ENCODE measurements at regions not wholly inside any gene's neighbourhood (a gene's known extent, or its start where the extent isn't known, plus 50 kb on each side); places are given as distances from the start of the nearest gene placed in this dataset.

DNA sequence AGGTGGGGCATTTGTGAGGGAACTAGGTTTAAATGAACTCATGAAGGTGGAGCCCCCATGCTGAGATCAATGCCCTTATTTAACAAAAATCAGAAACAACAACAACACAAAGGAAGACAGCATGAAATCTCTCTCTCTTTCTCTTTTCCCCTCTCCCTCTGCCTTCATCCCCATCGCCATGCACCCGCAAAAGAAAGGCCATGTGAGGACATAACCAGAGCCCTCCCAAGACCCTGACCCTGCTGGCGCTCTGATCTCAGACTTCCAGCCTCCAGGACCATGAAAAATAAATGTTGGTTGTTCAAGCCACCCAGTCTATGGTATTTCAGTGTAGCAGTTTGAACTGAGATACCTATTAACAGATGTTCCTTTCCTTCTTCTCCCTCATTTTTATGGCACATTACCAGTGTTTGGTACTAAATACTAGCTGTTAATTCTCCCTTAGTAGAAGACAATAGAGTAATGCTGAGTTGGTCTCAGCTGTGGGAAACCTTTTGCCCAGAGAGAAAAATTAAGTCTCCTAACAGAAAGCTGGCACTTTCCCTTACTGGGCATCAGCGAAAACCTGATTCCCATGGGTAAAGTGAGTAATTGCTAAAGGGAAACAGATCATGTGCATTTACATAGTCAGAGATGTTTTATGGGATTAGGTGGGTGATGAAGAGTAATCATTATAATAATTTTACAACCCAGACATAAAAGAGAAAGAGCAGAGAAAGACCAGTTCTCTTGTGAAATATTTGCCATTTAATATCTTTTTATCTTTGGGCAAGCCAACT, 264.0 kb upstream of the PLEKHG7 start:
- TF ChIP-seq CTCF (IDR thresholded peaks at IDR 0.05) = no peak
- DNase-seq (ENCODE audit: low spot score) = no peak
- Histone ChIP-seq H3K27ac (no peak overlapping the region), H3K4me1 (ENCODE audit: control insufficient read depth in 1 of 2, low read depth in 2 of 2) (peaks cover 0 to 14% of the 10 kb centered on the region in 2 donors), H3K4me3 (no peak overlapping the region), H3K27me3 (replicated peaks; ENCODE audit: insufficient read depth) (no peaks in the 10 kb centered on the region), H3K9me3 (no peaks in the 10 kb centered on the region), H3K36me3 (no peaks in the 10 kb centered on the region)
- ATAC-seq (ENCODE audit: insufficient number of reproducible peaks, low FRiP score, low read depth) = no peak

GRCh38 chr12:92437452-92437851, 265.3 kb upstream of the PLEKHG7 start:
- peaks cover 0 to 14% of the 10 kb centered on the region in 2 donors for H3K4me1 ChIP-seq (ENCODE audit: control insufficient read depth in 1 of 2, low read depth in 2 of 2)
- TF ChIP-seq CTCF (IDR thresholded peaks at IDR 0.05) = no peak
- no peaks in the 10 kb centered on the region for H3K9me3 ChIP-seq
- DNase-seq (ENCODE audit: low spot score) (no peak), ATAC-seq (ENCODE audit: insufficient number of reproducible peaks, low FRiP score, low read depth) (no peak)
- H3K4me3 ChIP-seq = no peak overlapping the region
- no peak overlapping the region for H3K27ac ChIP-seq
- H3K36me3 ChIP-seq = no peaks in the 10 kb centered on the region
- no peaks in the 10 kb centered on the region for H3K27me3 ChIP-seq (replicated peaks; ENCODE audit: insufficient read depth)

GRCh38 chr12:92436856-92437255, 265.9 kb upstream of the PLEKHG7 start:
- Histone ChIP-seq H3K27ac (no peak overlapping the region), H3K4me3 (no peak overlapping the region), H3K4me1 (ENCODE audit: control insufficient read depth in 1 of 2, low read depth in 2 of 2) (peaks cover 0 to 14% of the 10 kb centered on the region in 2 donors), H3K27me3 (replicated peaks; ENCODE audit: insufficient read depth) (no peaks in the 10 kb centered on the region), H3K9me3 (no peaks in the 10 kb centered on the region), H3K36me3 (no peaks in the 10 kb centered on the region)
- no peak for ATAC-seq (ENCODE audit: insufficient number of reproducible peaks, low FRiP score, low read depth)
- TF ChIP-seq CTCF (IDR thresholded peaks at IDR 0.05) = no peak
- no peak for DNase-seq (ENCODE audit: low spot score)

- TF ChIP-seq CTCF (IDR thresholded peaks at IDR 0.05) = no peak
- ATAC-seq (ENCODE audit: insufficient number of reproducible peaks, low FRiP score, low read depth) (no peak), DNase-seq (ENCODE audit: low spot score) (no peak)
- no peaks in the 10 kb centered on the region for H3K27me3 ChIP-seq (replicated peaks; ENCODE audit: insufficient read depth)
- H3K4me1 ChIP-seq (ENCODE audit: control insufficient read depth in 1 of 2, low read depth in 2 of 2) = peaks cover 0 to 9% of the 10 kb centered on the region in 2 donors
- H3K4me3 ChIP-seq = no peak overlapping the region
- H3K36me3 ChIP-seq = no peaks in the 10 kb centered on the region
- no peaks in the 10 kb centered on the region for H3K9me3 ChIP-seq
- H3K27ac ChIP-seq = no peak overlapping the region
Observed at GRCh38 chr12:92434607-92435025, 268.2 kb upstream of the PLEKHG7 start.

- H3K4me1 ChIP-seq (ENCODE audit: control insufficient read depth in 1 of 2, low read depth in 2 of 2) = no peaks in the 10 kb centered on the region
- H3K36me3 ChIP-seq = no peaks in the 10 kb centered on the region
- TF ChIP-seq CTCF (IDR thresholded peaks at IDR 0.05) = no peak
- ATAC-seq (ENCODE audit: insufficient number of reproducible peaks, low FRiP score, low read depth) = no peak
- no peak overlapping the region for H3K4me3 ChIP-seq
- DNase-seq (ENCODE audit: low spot score) = no peak
- H3K27me3 ChIP-seq (replicated peaks; ENCODE audit: insufficient read depth) = no peaks in the 10 kb centered on the region
- no peak overlapping the region for H3K27ac ChIP-seq
- H3K9me3 ChIP-seq = no peaks in the 10 kb centered on the region
Observed at GRCh38 chr12:92432724-92433441, 269.9 kb upstream of the PLEKHG7 start.
